HepG2 (cell line): ENCODE measurements at regions not wholly inside any gene's neighbourhood (a gene's known extent, or its start where the extent isn't known, plus 50 kb on each side); places are given as distances from the start of the nearest gene placed in this dataset.
A peak's percentile ranks its signal among the peaks of the same experiment; 100 is the strongest.

Source experiments
- ATAC-seq: fragments of 200-7000 bp; cut with Tn5 transposase; 3 replicates; pipeline ENCODE4 v1.9.1; 2020; ENCODE audit warnings: mild to moderate bottlenecking, moderate library complexity
- BruUV-seq: library from RNA; stranded (reverse); fragments of 400-500 nt; replicated peaks from 2 replicates; lab custom pipeline; 2021; lab: Mats Ljungman, UMichigan
- CTCF ChIA-PET: fragments of 300-600 bp; formaldehyde crosslinking; extraction: SDS; loops from one replicate; lab custom pipeline; 2021; ENCODE audit warnings: low total read pairs, inconsistent platforms, low intra/inter-chr PET ratio; lab: Yijun Ruan, JAX
- POLR2A ChIA-PET: fragments of 350-600 bp; sonication (Branson Sonifier 250); formaldehyde crosslinking; loops from one replicate; lab custom pipeline; 2020; ENCODE audit warnings: antibody characterized with exemption, inconsistent platforms; lab: Yijun Ruan, JAX
- DNase-seq: peaks from one replicate; pipeline ENCODE4 v3.0.0-alpha.2; 2015; ENCODE audit warnings: low spot score
- FAIRE-seq: peaks from 3 replicates; lab custom pipeline; 2011; peaks lifted over from hg19 to GRCh38; lab: Jason Lieb, UNC
- H2AFZ ChIP-seq: one replicate; pipeline ENCODE4 v1.6.1; 2011; ENCODE audit warnings: low read length, inconsistent platforms
- H3K27ac ChIP-seq: fragments of 300-600 bp; 3 replicates; pipeline ENCODE4 v1.8.0; 2011; ENCODE audit warnings: mixed run types, mild to moderate bottlenecking, mixed read lengths, low read length, inconsistent platforms; ENCODE audit not compliant: insufficient read depth; ENCODE audit errors: extremely low read length
- H3K27me3 ChIP-seq, 2 experiments: fragments of 200-600 bp in 1 of 2; 2 replicates in 1 of 2; 3 replicates in 1 of 2; pipeline versions ENCODE4 v1.6.0 to v1.8.0; 2011; ENCODE audit warnings: low read length in 2 of 2, mild to moderate bottlenecking in 2 of 2, moderate library complexity in 2 of 2, inconsistent platforms in 1 of 2; ENCODE audit not compliant: insufficient read depth in 2 of 2, control insufficient read depth in 1 of 2
- H3K36me3 ChIP-seq, 2 experiments: fragments of 200-600 bp in 1 of 2; replicated peaks in 1 of 2; 2 replicates in 1 of 2; 3 replicates in 1 of 2; pipeline versions ENCODE4 v1.5.1 to v1.8.0; 2011; ENCODE audit warnings: low read length in 2 of 2, inconsistent platforms in 1 of 2; ENCODE audit not compliant: insufficient read depth in 2 of 2, control insufficient read depth in 1 of 2
- H3K4me1 ChIP-seq: 2 replicates; pipeline ENCODE4 v1.5.1; 2012; ENCODE audit warnings: low read length, inconsistent platforms; ENCODE audit not compliant: insufficient read depth
- H3K4me2 ChIP-seq: 2 replicates; pipeline ENCODE4 v1.6.0; 2011; ENCODE audit warnings: low read depth, low read length, inconsistent platforms
- H3K4me3 ChIP-seq, 3 experiments: fragments of 200-600 bp in 1 of 3; sonication (generic), shearing (Covaris generic) in 1 of 3; replicated peaks in 1 of 3; 2 replicates each; pipeline ENCODE4 v1.5.1; 2011 to 2016; ENCODE audit warnings: low read length in 3 of 3, inconsistent platforms in 2 of 3, low read depth in 2 of 3, mild to moderate bottlenecking in 2 of 3, control low read depth in 1 of 3, mixed read lengths in 1 of 3; ENCODE audit not compliant: insufficient read depth in 1 of 3
- H3K79me2 ChIP-seq: one replicate; pipeline ENCODE4 v1.6.1; 2011; ENCODE audit warnings: low read length, inconsistent platforms; ENCODE audit not compliant: insufficient read depth
- H3K9ac ChIP-seq: 2 replicates; pipeline ENCODE4 v1.6.0; 2011; ENCODE audit warnings: mild to moderate bottlenecking, low read depth, low read length, inconsistent platforms; ENCODE audit not compliant: insufficient read depth
- H3K9me3 ChIP-seq: 2 replicates; pipeline ENCODE4 v1.5.1; 2012; ENCODE audit warnings: mild to moderate bottlenecking, low read length
- H4K20me1 ChIP-seq: 2 replicates; pipeline ENCODE4 v1.6.0; 2011; ENCODE audit warnings: inconsistent platforms, mild to moderate bottlenecking, low read length, moderate library complexity; ENCODE audit not compliant: insufficient read depth
- DPF2 ChIP-seq: sonication (generic); formaldehyde crosslinking; IDR thresholded peaks from 2 replicates; pipeline ENCODE4 v1.4.0; 2020; ENCODE audit warnings: mild to moderate bottlenecking, low read depth, missing genetic modification reagents, borderline replicate concordance
- PBX2 ChIP-seq: IDR thresholded peaks from 2 replicates; pipeline ENCODE4 v1.6.1; 2016; ENCODE audit warnings: control low read depth
- RARG ChIP-seq: sonication (generic); formaldehyde crosslinking; IDR thresholded peaks from 2 replicates; pipeline ENCODE4 v1.4.0; 2020; ENCODE audit warnings: low read depth, mild to moderate bottlenecking, missing genetic modification reagents
- RFXAP ChIP-seq: sonication (generic); formaldehyde crosslinking; IDR thresholded peaks from 2 replicates; pipeline ENCODE4 v1.4.0; 2020; ENCODE audit warnings: missing genetic modification reagents, borderline replicate concordance
- TAF1 ChIP-seq: sonication (generic); formaldehyde crosslinking; IDR thresholded peaks from 2 replicates; pipeline ENCODE4 v1.4.0; 2020; ENCODE audit warnings: missing genetic modification reagents
- TSC22D2 ChIP-seq: sonication (generic); formaldehyde crosslinking; IDR thresholded peaks from 2 replicates; pipeline ENCODE4 v1.5.1; 2020; ENCODE audit warnings: missing genetic modification reagents, mild to moderate bottlenecking, borderline replicate concordance
- YEATS2 ChIP-seq: sonication (generic); formaldehyde crosslinking; IDR thresholded peaks from 2 replicates; pipeline ENCODE4 v1.4.0; 2020; ENCODE audit warnings: missing genetic modification reagents, borderline replicate concordance
- ZNF264 ChIP-seq: sonication (generic); formaldehyde crosslinking; IDR thresholded peaks from 2 replicates; pipeline ENCODE4 v1.4.0; 2020; ENCODE audit warnings: missing genetic modification reagents
- ZNF468 ChIP-seq: sonication (generic); formaldehyde crosslinking; IDR thresholded peaks from 2 replicates; pipeline ENCODE4 v1.8.0; 2022; ENCODE audit warnings: mild to moderate bottlenecking, moderate library complexity, missing genetic modification reagents
- ZNF768 ChIP-seq: sonication (generic); formaldehyde crosslinking; IDR thresholded peaks from 2 replicates; pipeline ENCODE4 v1.4.0; 2020; ENCODE audit warnings: missing genetic modification reagents
- ZNF850 ChIP-seq: sonication (generic); formaldehyde crosslinking; conservative IDR thresholded peaks from 2 replicates; pipeline ENCODE4 v1.9.0; 2021; ENCODE audit warnings: mild to moderate bottlenecking, missing genetic modification reagents
- ZSCAN22 ChIP-seq: sonication (generic); formaldehyde crosslinking; IDR thresholded peaks from 2 replicates; pipeline ENCODE4 v1.4.0; 2020; ENCODE audit warnings: mild to moderate bottlenecking, missing genetic modification reagents
- ZSCAN31 ChIP-seq: sonication (generic); formaldehyde crosslinking; IDR thresholded peaks from 2 replicates; pipeline ENCODE4 v1.5.0; 2020; ENCODE audit warnings: low read depth, mild to moderate bottlenecking, missing genetic modification reagents
- WGBS: methylation state at CpG from one replicate; pipeline ENCODE4 v1.1.6; 2017; ENCODE audit warnings: low lambda C conversion rate; 5-methylcytosine and 5-hydroxymethylcytosine counted together
- in situ Hi-C: cut with HindIII; loops from 2 replicates; pipeline ENCODE4 v1.10.0; 2017; ENCODE audit warnings: low pct_unique_long_range_greater_than_20kb; ENCODE audit not compliant: extremely low pct_ligation_motif_present
- intact Hi-C: fragments of 100-400 bp; cut with micrococcal nuclease; formaldehyde crosslinking; loops from one replicate; pipeline ENCODE4 v1.10.0; 2022; ENCODE audit not compliant: unreplicated experiment
- TF ChIP-seq, protein P1 (sequence below): sonication (generic); formaldehyde crosslinking; IDR thresholded peaks from 2 replicates; pipeline ENCODE4 v1.4.0; 2020; ENCODE audit warnings: missing genetic modification reagents, mild to moderate bottlenecking, borderline replicate concordance

DNA sequence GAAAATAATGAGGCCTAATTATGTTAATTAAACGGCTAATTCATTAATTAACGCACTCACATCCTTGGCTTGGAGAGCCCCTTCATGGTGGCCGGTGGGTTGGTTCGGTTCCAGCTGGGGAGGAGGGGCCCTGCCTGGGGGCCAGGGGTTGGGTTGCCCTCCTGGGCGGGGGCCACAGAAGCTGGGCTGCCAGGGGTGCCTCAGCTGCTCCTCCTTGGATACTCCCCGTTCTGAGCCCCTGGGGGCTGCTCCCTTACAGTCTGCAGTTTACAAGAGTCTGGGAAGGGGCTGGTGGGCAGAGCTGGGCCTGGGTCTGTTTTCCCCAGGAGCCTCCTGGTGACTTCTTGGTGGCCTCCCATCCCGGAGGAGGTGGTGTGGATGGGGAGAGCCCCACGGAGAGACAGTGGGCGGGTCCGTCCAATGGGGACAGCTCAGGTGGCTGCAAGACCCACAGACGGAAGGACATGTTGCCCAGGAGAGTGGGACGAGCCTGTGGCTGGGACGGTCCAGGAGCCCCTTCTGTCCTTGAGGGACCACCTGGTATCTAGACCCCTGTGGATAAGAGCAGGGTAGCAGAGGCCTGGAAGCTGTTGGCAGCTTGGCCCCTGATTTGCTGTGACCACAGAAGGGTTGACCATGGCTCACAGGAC is 277.5 kb downstream of the PBX3 start (continued):
- TF ChIP-seq TSC22D2 (CRISPR knock-in tag) (no peak), PBX2 (CRISPR knock-in tag) (no peak)

- in situ Hi-C loops, result no loop called here
- H3K36me3 ChIP-seq, result no peaks in the 10 kb centered on the region
- POLR2A ChIA-PET, result no interaction called here
- H3K27me3 ChIP-seq, result peaks cover 0 to 6% of the 10 kb centered on the region in 2 experiments; a peak in 2 of 5 replicates
- no peaks in the 10 kb centered on the region for H3K4me1 ChIP-seq
- CTCF ChIA-PET, result no interaction called here
- H3K27ac ChIP-seq, result no peak overlapping the region
- no peaks in the 10 kb centered on the region for H3K9me3 ChIP-seq
- no peak for DNase-seq
- H4K20me1 ChIP-seq, result no peaks in the 10 kb centered on the region
- intact Hi-C loops, result no loop called here
- no peak for ATAC-seq
- FAIRE-seq, result no peak
- 33% methylated on average over 3 of the region's 5 CpGs for WGBS
- no peak overlapping the region for H2AFZ ChIP-seq
- no peak overlapping the region for H3K4me2 ChIP-seq
- no peaks in the 10 kb centered on the region for H3K79me2 ChIP-seq
- H3K9ac ChIP-seq, result no peak overlapping the region
- no TSS peak for BruUV-seq
- H3K4me3 ChIP-seq, result no peak overlapping the region
- TF ChIP-seq ZNF768 (CRISPR knock-in tag) (peak; percentile 96), YEATS2 (no peak), DPF2 (CRISPR knock-in tag) (no peak)
Observed at GRCh38 chr9:126025991-126026390, 278.8 kb downstream of the PBX3 start.

- ChIA-PET CTCF (no interaction called here), POLR2A (no interaction called here)
- in situ Hi-C loops, result no loop called here
- Histone ChIP-seq H3K4me3 (no peak overlapping the region), H3K79me2 (no peaks in the 10 kb centered on the region), H3K27ac (no peak overlapping the region), H3K9me3 (no peaks in the 10 kb centered on the region), H4K20me1 (no peaks in the 10 kb centered on the region), H2AFZ (no peak overlapping the region), H3K27me3 (no peaks in the 10 kb centered on the region; a peak in 2 of 5 replicates), H3K36me3 (no peaks in the 10 kb centered on the region), H3K4me2 (peak overlapping the region; percentile 7; the same call in 1 of the 2 replicates), H3K9ac (no peak overlapping the region), H3K4me1 (no peaks in the 10 kb centered on the region)
- 3% methylated on average over 4 of the region's 5 CpGs for WGBS
- intact Hi-C loops, result no loop called here
- no peak for ATAC-seq
- no peak for DNase-seq
- BruUV-seq, result no TSS peak
- no peak for FAIRE-seq
- TF ChIP-seq ZNF264 (CRISPR knock-in tag) (no peak), RARG (CRISPR knock-in tag) (no peak), ZNF850 (CRISPR knock-in tag) (no peak), RFXAP (CRISPR knock-in tag) (no peak), ZSCAN31 (CRISPR knock-in tag) (no peak), TAF1 (no peak), ZSCAN22 (CRISPR knock-in tag) (no peak), ZNF468 (no peak)
- TF ChIP-seq, protein P1, sequence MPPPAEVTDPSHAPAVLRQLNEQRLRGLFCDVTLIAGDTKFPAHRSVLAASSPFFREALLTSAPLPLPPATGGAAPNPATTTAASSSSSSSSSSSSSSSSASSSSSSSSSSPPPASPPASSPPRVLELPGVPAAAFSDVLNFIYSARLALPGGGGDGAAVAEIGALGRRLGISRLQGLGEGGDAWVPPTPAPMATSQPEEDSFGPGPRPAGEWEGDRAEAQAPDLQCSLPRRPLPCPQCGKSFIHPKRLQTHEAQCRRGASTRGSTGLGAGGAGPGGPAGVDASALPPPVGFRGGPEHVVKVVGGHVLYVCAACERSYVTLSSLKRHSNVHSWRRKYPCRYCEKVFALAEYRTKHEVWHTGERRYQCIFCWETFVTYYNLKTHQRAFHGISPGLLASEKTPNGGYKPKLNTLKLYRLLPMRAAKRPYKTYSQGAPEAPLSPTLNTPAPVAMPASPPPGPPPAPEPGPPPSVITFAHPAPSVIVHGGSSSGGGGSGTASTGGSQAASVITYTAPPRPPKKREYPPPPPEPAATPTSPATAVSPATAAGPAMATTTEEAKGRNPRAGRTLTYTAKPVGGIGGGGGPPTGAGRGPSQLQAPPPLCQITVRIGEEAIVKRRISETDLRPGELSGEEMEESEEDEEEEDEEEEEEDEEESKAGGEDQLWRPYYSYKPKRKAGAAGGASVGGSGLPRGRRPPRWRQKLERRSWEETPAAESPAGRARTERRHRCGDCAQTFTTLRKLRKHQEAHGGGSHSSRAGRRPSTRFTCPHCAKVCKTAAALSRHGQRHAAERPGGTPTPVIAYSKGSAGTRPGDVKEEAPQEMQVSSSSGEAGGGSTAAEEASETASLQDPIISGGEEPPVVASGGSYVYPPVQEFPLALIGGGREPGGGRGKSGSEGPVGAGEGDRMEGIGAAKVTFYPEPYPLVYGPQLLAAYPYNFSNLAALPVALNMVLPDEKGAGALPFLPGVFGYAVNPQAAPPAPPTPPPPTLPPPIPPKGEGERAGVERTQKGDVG (CRISPR knock-in tag), result no peak
Observed at GRCh38 chr9:126027566-126027965, 280.4 kb downstream of the PBX3 start.
